Common myeloid progenitor, CD34-positive (primary cell): ENCODE measurements at regions not wholly inside any gene's neighbourhood (a gene's known extent, or its start where the extent isn't known, plus 50 kb on each side); places are given as distances from the start of the nearest gene placed in this dataset.
A peak's percentile ranks its signal among the peaks of the same experiment; 100 is the strongest.

Experiments used
- CTCF ChIA-PET: fragments of 350-600 bp; sonication (Branson Sonifier 250); formaldehyde crosslinking; loops from one replicate; lab custom pipeline; 2021; ENCODE audit warnings: antibody characterized with exemption; lab: Charles Lee
- POLR2A ChIA-PET: fragments of 350-600 bp; sonication (Branson Sonifier 250); formaldehyde crosslinking; loops from one replicate; lab custom pipeline; 2021; ENCODE audit warnings: antibody characterized with exemption; lab: Charles Lee
- DNase-seq, 3 donors: peaks; one replicate each; pipeline versions ENCODE4 v3.0.0 to v3.0.0-alpha.2; 2013
- H3K27ac ChIP-seq, 2 experiments: 1 replicate in 1 of 2; 2 replicates in 1 of 2; pipeline ENCODE4 v1.7.0; 2013; ENCODE audit warnings: inconsistent platforms in 2 of 2, low read length in 2 of 2, mild to moderate bottlenecking in 2 of 2, low read depth in 1 of 2, moderate library complexity in 1 of 2; ENCODE audit not compliant: severe bottlenecking in 2 of 2, insufficient read depth in 1 of 2, poor library complexity in 1 of 2
- H3K27me3 ChIP-seq, 5 experiments: replicated peaks in 2 of 5; 1 replicate in 3 of 5; 2 replicates in 2 of 5; pipeline versions ENCODE4 v1.6.1 to v1.7.0; 2013; ENCODE audit warnings: low read length in 4 of 5, mild to moderate bottlenecking in 2 of 5, moderate library complexity in 2 of 5, inconsistent platforms in 1 of 5; ENCODE audit not compliant: insufficient read depth in 5 of 5, control insufficient read depth in 4 of 5
- H3K36me3 ChIP-seq, 4 experiments: 1 replicate in 2 of 4; 2 replicates in 2 of 4; pipeline versions ENCODE4 v1.6.1 to v1.7.0; 2013; ENCODE audit warnings: low read length in 3 of 4, control low read depth in 1 of 4, mild to moderate bottlenecking in 1 of 4; ENCODE audit not compliant: control insufficient read depth in 4 of 4, insufficient read depth in 4 of 4
- H3K4me1 ChIP-seq, 4 experiments: 1 replicate in 3 of 4; 2 replicates in 1 of 4; pipeline versions ENCODE4 v1.6.1 to v1.7.1; 2013; ENCODE audit warnings: low read length in 3 of 4, mild to moderate bottlenecking in 3 of 4, control low read depth in 1 of 4, inconsistent platforms in 1 of 4, moderate library complexity in 1 of 4; ENCODE audit not compliant: control insufficient read depth in 4 of 4, insufficient read depth in 4 of 4; ENCODE audit errors: control extremely low read depth in 1 of 4
- H3K4me3 ChIP-seq, 7 experiments: 1 replicate in 4 of 7; 2 replicates in 3 of 7; pipeline versions ENCODE4 v1.5.1 to v1.7.0; 2013; ENCODE audit warnings: mild to moderate bottlenecking in 7 of 7, low read length in 6 of 7, moderate library complexity in 6 of 7, inconsistent platforms in 2 of 7, low read depth in 2 of 7, control low read depth in 1 of 7; ENCODE audit not compliant: insufficient read depth in 4 of 7, control insufficient read depth in 1 of 7; ENCODE audit errors: extremely low read depth in 1 of 7
- H3K9me3 ChIP-seq, 5 experiments: 1 replicate in 4 of 5; 2 replicates in 1 of 5; pipeline versions ENCODE4 v1.6.1 to v1.7.1; 2013; ENCODE audit warnings: low read length in 4 of 5, mild to moderate bottlenecking in 2 of 5, inconsistent platforms in 1 of 5, low read depth in 1 of 5, moderate library complexity in 1 of 5; ENCODE audit not compliant: control insufficient read depth in 4 of 5, insufficient read depth in 2 of 5; ENCODE audit errors: control extremely low read depth in 1 of 5
- WGBS: methylation state at CpG from one replicate; pipeline ENCODE4 v1.1.5; 2013; ENCODE audit not compliant: insufficient coverage; 5-methylcytosine and 5-hydroxymethylcytosine counted together

- no peaks in the 10 kb centered on the region for H3K4me1 ChIP-seq
- H3K4me3 ChIP-seq = no peak overlapping the region
- H3K27ac ChIP-seq = no peak overlapping the region
- no peaks in the 10 kb centered on the region for H3K9me3 ChIP-seq
- WGBS = 100% methylated on average over 1 of the region's 6 CpGs
- peaks cover 0 to 23% (median 15%) of the 10 kb centered on the region in 5 experiments for H3K27me3 ChIP-seq
- DNase-seq = no peak
- CTCF ChIA-PET = interaction anchor here (1.0 kb wide), 1 partner anchor 17 kb away, joined by 3 read pairs; no protein-coding TSS in a partner anchor
- POLR2A ChIA-PET = no interaction called here
- no peaks in the 10 kb centered on the region for H3K36me3 ChIP-seq
Measured at GRCh38 chr20:59421089-59421488, 120.7 kb downstream of the EDN3 start.

DNA sequence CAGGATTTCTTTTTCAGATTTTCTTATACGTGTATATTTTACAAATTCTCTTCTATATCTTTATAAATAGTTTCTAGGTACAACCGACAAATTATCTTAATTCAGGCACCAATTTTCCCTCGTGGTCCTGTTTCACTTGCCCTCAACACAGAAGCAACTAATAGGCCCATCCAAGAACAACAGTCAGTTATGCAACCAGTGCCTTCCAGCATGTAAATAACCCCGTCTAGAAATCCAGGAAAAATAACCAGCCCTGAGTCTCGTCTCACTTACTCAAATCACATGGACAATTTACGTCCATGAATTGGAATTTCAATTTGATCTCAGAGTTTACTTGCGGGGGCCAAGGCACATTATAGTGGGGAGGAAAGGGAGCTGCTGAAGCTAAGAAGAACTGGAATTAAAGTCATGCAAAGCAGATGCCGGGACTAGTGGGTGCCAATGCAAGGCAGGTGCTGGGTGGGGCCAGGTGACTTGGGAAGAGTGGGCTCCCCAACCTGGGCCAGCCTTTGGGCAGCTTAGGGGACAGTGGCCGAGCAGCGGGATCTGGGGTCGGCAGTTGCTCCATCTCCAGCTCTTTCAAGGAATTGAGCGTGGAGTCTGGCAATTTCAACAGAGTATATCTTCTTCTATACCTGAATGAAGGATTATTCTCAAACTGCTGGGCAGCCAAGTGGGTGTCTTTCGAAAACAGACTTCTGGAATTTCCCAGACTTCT is 121.7 kb downstream of the EDN3 start:
- Histone ChIP-seq H3K4me3 (no peak overlapping the region), H3K27ac (no peak overlapping the region), H3K4me1 (no peaks in the 10 kb centered on the region), H3K36me3 (no peaks in the 10 kb centered on the region), H3K27me3 (peaks cover 0 to 19% (median 12%) of the 10 kb centered on the region in 5 experiments), H3K9me3 (no peaks in the 10 kb centered on the region)
- CTCF ChIA-PET = interaction anchor here (0.6 kb wide), 1 partner anchor 186 kb away, joined by 3 read pairs; no protein-coding TSS in a partner anchor
- 95% methylated on average over 10 of the region's 13 CpGs for WGBS
- POLR2A ChIA-PET = no interaction called here
- DNase-seq = no peak

- no peaks in the 10 kb centered on the region for H3K36me3 ChIP-seq
- POLR2A ChIA-PET = no interaction called here
- no peak for DNase-seq
- CTCF ChIA-PET = no interaction called here
- H3K4me3 ChIP-seq = no peak overlapping the region
- H3K27me3 ChIP-seq = peaks cover 0 to 12% (median 10%) of the 10 kb centered on the region in 5 experiments
- no peaks in the 10 kb centered on the region for H3K9me3 ChIP-seq
- H3K27ac ChIP-seq = no peak overlapping the region
- WGBS = 92% methylated on average over 9 of the region's 10 CpGs
- H3K4me1 ChIP-seq = no peaks in the 10 kb centered on the region
Measured at GRCh38 chr20:59422872-59423544, 122.6 kb downstream of the EDN3 start.

DNA sequence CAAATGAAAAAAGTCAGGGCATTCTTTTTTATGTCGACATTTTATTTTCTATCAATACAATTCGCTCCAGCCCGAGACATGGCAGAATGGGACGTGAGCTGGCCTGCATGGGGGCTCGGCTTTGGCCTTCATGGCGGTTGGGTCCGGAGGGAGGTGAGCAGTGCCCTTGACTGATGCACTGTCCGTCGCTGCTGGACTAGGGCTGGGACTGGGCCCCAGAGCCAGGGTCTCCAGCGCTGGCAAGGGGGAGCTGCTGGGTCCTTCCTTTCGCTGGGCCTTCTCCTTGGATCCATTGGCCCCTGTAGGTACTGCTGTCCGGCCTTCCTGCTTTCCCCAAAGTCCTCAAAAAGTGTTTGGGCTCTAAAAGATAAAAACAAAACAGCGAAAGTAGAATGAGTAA is 124.6 kb downstream of the EDN3 start:
- no peak overlapping the region for H3K4me3 ChIP-seq
- WGBS = 97% methylated on average over 9 of the region's 13 CpGs
- H3K27me3 ChIP-seq = peaks cover 0 to 6% (median 3%) of the 10 kb centered on the region in 5 experiments
- no peak for DNase-seq
- H3K27ac ChIP-seq = no peak overlapping the region
- peaks cover 0 to 8% (median 6%) of the 10 kb centered on the region in 4 experiments for H3K4me1 ChIP-seq
- ChIA-PET CTCF (no interaction called here), POLR2A (no interaction called here)
- no peaks in the 10 kb centered on the region for H3K9me3 ChIP-seq
- H3K36me3 ChIP-seq = no peaks in the 10 kb centered on the region

DNA sequence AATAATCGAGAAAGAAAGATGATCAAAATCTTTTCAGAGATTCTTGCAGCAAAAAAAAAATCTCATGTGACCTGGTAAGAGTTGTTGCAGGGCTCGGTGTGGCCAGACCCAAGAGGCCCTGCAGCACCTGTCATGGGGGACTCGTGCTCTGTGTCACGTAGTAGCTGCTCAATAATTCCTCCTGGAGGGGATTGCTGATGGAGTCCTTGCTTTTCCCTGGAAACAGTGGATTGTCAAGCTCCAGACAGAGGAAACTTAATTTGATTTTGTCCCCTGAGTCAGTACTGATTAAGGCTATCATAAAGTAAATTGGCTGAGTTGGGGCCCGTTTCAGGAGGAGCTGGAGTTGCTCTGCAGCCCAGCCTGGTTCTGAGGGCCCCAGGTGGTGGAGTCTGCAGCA is 125.2 kb downstream of the EDN3 start:
- H3K27me3 ChIP-seq = peaks cover 0 to 3% (median 0%) of the 10 kb centered on the region in 5 experiments
- no peaks in the 10 kb centered on the region for H3K36me3 ChIP-seq
- H3K4me3 ChIP-seq = no peak overlapping the region
- H3K9me3 ChIP-seq = no peaks in the 10 kb centered on the region
- no peak for DNase-seq
- H3K27ac ChIP-seq = no peak overlapping the region
- ChIA-PET POLR2A (no interaction called here), CTCF (interaction anchor here (0.8 to 1.1 kb wide), 2 partner anchors 21 to 558 kb away, joined by 3 read pairs; no protein-coding TSS in a partner anchor)
- WGBS = 94% methylated on average over 5 of the region's 5 CpGs
- peaks cover 0 to 8% (median 6%) of the 10 kb centered on the region in 4 experiments for H3K4me1 ChIP-seq

DNA sequence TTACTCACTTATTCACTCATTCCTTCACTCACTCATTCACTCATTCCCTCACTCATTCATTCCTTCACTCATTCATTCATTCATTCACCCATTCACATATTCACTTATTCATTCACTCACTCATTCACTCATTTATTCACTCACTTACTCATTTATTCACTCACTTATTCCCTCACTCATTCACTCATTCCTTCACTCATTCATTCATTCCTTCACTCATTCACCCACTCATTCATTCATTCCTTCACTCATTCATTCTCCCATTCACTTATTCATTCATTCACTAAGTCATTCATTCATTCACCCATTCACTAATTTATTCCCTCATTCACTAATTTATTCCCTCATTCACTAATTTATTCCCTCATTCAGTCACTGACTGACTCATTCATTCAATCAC is 127.6 kb downstream of the EDN3 start:
- CTCF ChIA-PET = interaction anchor here (1.8 kb wide), 1 partner anchor 24 kb away, joined by 5 read pairs; no protein-coding TSS in a partner anchor
- POLR2A ChIA-PET = no interaction called here
- no peaks in the 10 kb centered on the region for H3K36me3 ChIP-seq
- H3K27me3 ChIP-seq = peaks cover 0 to 6% (median 0%) of the 10 kb centered on the region in 5 experiments
- no peak overlapping the region for H3K4me3 ChIP-seq
- H3K27ac ChIP-seq = no peak overlapping the region
- DNase-seq = peak in 1 of 3 donors; percentile 32
- H3K9me3 ChIP-seq = no peaks in the 10 kb centered on the region
- H3K4me1 ChIP-seq = peaks cover 0 to 8% (median 6%) of the 10 kb centered on the region in 4 experiments
